Progenitor cell of endocrine pancreas (in vitro differentiated cells): ENCODE measurements at regions not wholly inside any gene's neighbourhood (a gene's known extent, or its start where the extent isn't known, plus 50 kb on each side); places are given as distances from the start of the nearest gene placed in this dataset.

Experiments used
- DNase-seq: peaks from one replicate; pipeline ENCODE4 v3.0.0; 2021; ENCODE audit warnings: low spot score; ENCODE audit not compliant: unreplicated experiment
- H3K27ac Mint-ChIP-seq: 2 replicates; pipeline ENCODE4 v1.8.0; 2021; ENCODE audit warnings: mild to moderate bottlenecking, moderate library complexity, mixed read lengths
- H3K27me3 Mint-ChIP-seq: 2 replicates; pipeline ENCODE4 v1.8.0; 2021; ENCODE audit warnings: mixed read lengths
- H3K36me3 Mint-ChIP-seq: 2 replicates; pipeline ENCODE4 v1.8.0; 2022; ENCODE audit warnings: mixed read lengths; ENCODE audit not compliant: insufficient read depth
- H3K4me1 Mint-ChIP-seq: 2 replicates; pipeline ENCODE4 v1.8.0; 2021; ENCODE audit warnings: low read depth, mixed read lengths
- H3K4me3 Mint-ChIP-seq: 2 replicates; pipeline ENCODE4 v1.8.0; 2021; ENCODE audit warnings: low read depth, mild to moderate bottlenecking, moderate library complexity, mixed read lengths
- H3K9me3 Mint-ChIP-seq: 2 replicates; pipeline ENCODE4 v1.8.0; 2021; ENCODE audit warnings: low read depth, mixed read lengths
- CTCF ChIP-seq: fragments of 200-600 bp; sonication (generic); IDR thresholded peaks from one replicate; pipeline ENCODE4 v1.5.0; 2021; ENCODE audit warnings: antibody characterized with exemption, mild to moderate bottlenecking; ENCODE audit not compliant: unreplicated experiment

GRCh38 chr14:62102349-62102725 lies 340.1 kb downstream of the SNAPC1 start:
- Mint-ChIP-seq H3K36me3 (no peaks in the 10 kb centered on the region), H3K27ac (no peak overlapping the region), H3K9me3 (no peaks in the 10 kb centered on the region), H3K4me3 (no peak overlapping the region), H3K4me1 (peaks cover 4% of the 10 kb centered on the region), H3K27me3 (peaks cover 11% of the 10 kb centered on the region)
- no peak for TF ChIP-seq CTCF
- DNase-seq, result no peak

GRCh38 chr14:62103464-62103863 lies 341.2 kb downstream of the SNAPC1 start:
- TF ChIP-seq CTCF, result no peak
- DNase-seq, result no peak
- H3K36me3 Mint-ChIP-seq, result no peaks in the 10 kb centered on the region
- peaks cover 11% of the 10 kb centered on the region for H3K27me3 Mint-ChIP-seq
- H3K4me1 Mint-ChIP-seq, result peaks cover 3% of the 10 kb centered on the region
- H3K4me3 Mint-ChIP-seq, result no peak overlapping the region
- H3K9me3 Mint-ChIP-seq, result no peaks in the 10 kb centered on the region
- H3K27ac Mint-ChIP-seq, result no peak overlapping the region

- H3K4me1 Mint-ChIP-seq, result no peaks in the 10 kb centered on the region
- H3K4me3 Mint-ChIP-seq, result no peak overlapping the region
- no peaks in the 10 kb centered on the region for H3K9me3 Mint-ChIP-seq
- TF ChIP-seq CTCF, result no peak
- DNase-seq, result no peak
- H3K27ac Mint-ChIP-seq, result no peak overlapping the region
- H3K27me3 Mint-ChIP-seq, result peaks cover 30% of the 10 kb centered on the region
- no peaks in the 10 kb centered on the region for H3K36me3 Mint-ChIP-seq
Measured at GRCh38 chr14:62110941-62111340, 348.7 kb downstream of the SNAPC1 start.

- peak; percentile 72 for DNase-seq
- Mint-ChIP-seq H3K27ac (peak overlapping the region; percentile 60), H3K27me3 (peaks cover 76% of the 10 kb centered on the region), H3K4me1 (peaks cover 4% of the 10 kb centered on the region), H3K9me3 (no peaks in the 10 kb centered on the region), H3K36me3 (no peaks in the 10 kb centered on the region), H3K4me3 (peak overlapping the region; percentile 69)
- TF ChIP-seq CTCF, result peak; percentile 62
Measured at GRCh38 chr14:62117010-62117750, 355.0 kb downstream of the SNAPC1 start.

GRCh38 chr14:62117751-62118105 lies 355.5 kb downstream of the SNAPC1 start:
- Mint-ChIP-seq H3K27ac (peak overlapping the region; percentile 59), H3K4me1 (peaks cover 7% of the 10 kb centered on the region), H3K9me3 (no peaks in the 10 kb centered on the region), H3K36me3 (no peaks in the 10 kb centered on the region), H3K4me3 (peak overlapping the region; percentile 69), H3K27me3 (peaks cover 76% of the 10 kb centered on the region)
- TF ChIP-seq CTCF, result no peak
- no peak for DNase-seq
